ENCODE measurements at regions not wholly inside any gene's neighbourhood (a gene's known extent, or its start where the extent isn't known, plus 50 kb on each side); places are given as distances from the start of the nearest gene placed in this dataset.

- 77 to 82% (median 82%) methylated on average over 22 of the region's 22 CpGs for WGBS, 3 donors
- ATAC-seq: no peak
- no peak for TF ChIP-seq CTCF (IDR thresholded peaks at IDR 0.05)
Measured at GRCh38 chr22:49204599-49205482, 622.8 kb downstream of the BRD1 start.

GRCh38 chr22:49203859-49204598, 623.6 kb downstream of the BRD1 start:
- Histone ChIP-seq H3K9me3 (no peaks in the 10 kb centered on the region), H3K27ac (no peak overlapping the region), H3K4me3 (no peak overlapping the region), H3K4me1 (no peaks in the 10 kb centered on the region), H3K27me3 (ENCODE audit: insufficient read depth in 3 of 3, low read length in 2 of 3) (peaks cover 0 to 2% (median 0%) of the 10 kb centered on the region in 3 donors), H3K36me3 (ENCODE audit: insufficient read depth in 1 of 2, low read depth in 1 of 2) (no peaks in the 10 kb centered on the region)
- WGBS, 3 donors: 80 to 82% (median 81%) methylated on average over 32 of the region's 32 CpGs
- DNase-seq (no peak), ATAC-seq (no peak)
- TF ChIP-seq CTCF (IDR thresholded peaks at IDR 0.05): no peak
- intact Hi-C loops (cut with DNase I): no loop called here

More at GRCh38 chr22:49204599-49205482, 622.8 kb downstream of the BRD1 start:
- intact Hi-C loops (cut with DNase I): no loop called here
- H3K4me3 ChIP-seq: no peak overlapping the region
- no peaks in the 10 kb centered on the region for H3K9me3 ChIP-seq
- DNase-seq: no peak
- H3K36me3 ChIP-seq (ENCODE audit: insufficient read depth in 1 of 2, low read depth in 1 of 2): no peaks in the 10 kb centered on the region
- no peak overlapping the region for H3K27ac ChIP-seq
- H3K27me3 ChIP-seq (ENCODE audit: insufficient read depth in 3 of 3, low read length in 2 of 3): peaks cover 0 to 2% (median 0%) of the 10 kb centered on the region in 3 donors
- no peaks in the 10 kb centered on the region for H3K4me1 ChIP-seq

- no peaks in the 10 kb centered on the region for H3K36me3 ChIP-seq (ENCODE audit: insufficient read depth in 1 of 2, low read depth in 1 of 2)
- no peaks in the 10 kb centered on the region for H3K27me3 ChIP-seq (ENCODE audit: insufficient read depth in 3 of 3, low read length in 2 of 3)
- 68 to 74% (median 71%) methylated on average over 38 of the region's 38 CpGs for WGBS, 3 donors
- intact Hi-C loops (cut with DNase I): no loop called here
- ATAC-seq: no peak
- no peak for DNase-seq
- no peak overlapping the region for H3K27ac ChIP-seq
- H3K4me1 ChIP-seq: no peaks in the 10 kb centered on the region
- TF ChIP-seq CTCF (IDR thresholded peaks at IDR 0.05): no peak
- H3K9me3 ChIP-seq: no peaks in the 10 kb centered on the region
- no peak overlapping the region for H3K4me3 ChIP-seq
Measured at GRCh38 chr22:49203091-49203858, 624.4 kb downstream of the BRD1 start.

- Histone ChIP-seq H3K4me3 (no peak overlapping the region), H3K36me3 (ENCODE audit: insufficient read depth in 1 of 2, low read depth in 1 of 2) (no peaks in the 10 kb centered on the region), H3K4me1 (no peaks in the 10 kb centered on the region), H3K27me3 (ENCODE audit: insufficient read depth in 3 of 3, low read length in 2 of 3) (peaks cover 0 to 1% (median 0%) of the 10 kb centered on the region in 3 donors), H3K27ac (no peak overlapping the region), H3K9me3 (no peaks in the 10 kb centered on the region)
- 63 to 79% (median 67%) methylated on average over 8 of the region's 8 CpGs for WGBS, 3 donors
- no peak for ATAC-seq
- intact Hi-C loops (cut with DNase I): no loop called here
- no peak for TF ChIP-seq CTCF (IDR thresholded peaks at IDR 0.05)
- DNase-seq: no peak
Measured at GRCh38 chr22:49202226-49202625, 625.4 kb downstream of the BRD1 start.

Data from psoas muscle (tissue), 7 donors.